ENCODE measurements at regions not wholly inside any gene's neighbourhood (a gene's known extent, or its start where the extent isn't known, plus 50 kb on each side); places are given as distances from the start of the nearest gene placed in this dataset.

DNA sequence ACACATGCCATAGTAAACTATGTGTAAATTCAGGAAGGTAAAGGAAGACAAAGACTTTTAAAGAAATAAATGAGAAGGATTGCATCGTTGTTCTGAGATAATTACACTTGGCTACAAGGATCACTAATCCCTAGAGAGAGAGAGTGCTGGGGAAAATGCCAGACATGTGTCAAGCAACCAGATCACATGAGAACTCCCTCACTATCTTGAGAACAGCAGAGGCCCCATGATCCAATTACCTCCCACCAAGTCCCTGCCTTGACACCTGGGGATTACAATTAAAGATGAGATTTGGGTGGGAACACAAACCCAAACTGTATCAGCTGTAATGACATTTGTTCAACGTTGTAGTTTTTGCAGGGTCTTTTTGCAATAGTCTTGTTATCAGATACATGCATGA, 1600.9 kb upstream of the MIR17HG start:
- TF ChIP-seq, protein P1, sequence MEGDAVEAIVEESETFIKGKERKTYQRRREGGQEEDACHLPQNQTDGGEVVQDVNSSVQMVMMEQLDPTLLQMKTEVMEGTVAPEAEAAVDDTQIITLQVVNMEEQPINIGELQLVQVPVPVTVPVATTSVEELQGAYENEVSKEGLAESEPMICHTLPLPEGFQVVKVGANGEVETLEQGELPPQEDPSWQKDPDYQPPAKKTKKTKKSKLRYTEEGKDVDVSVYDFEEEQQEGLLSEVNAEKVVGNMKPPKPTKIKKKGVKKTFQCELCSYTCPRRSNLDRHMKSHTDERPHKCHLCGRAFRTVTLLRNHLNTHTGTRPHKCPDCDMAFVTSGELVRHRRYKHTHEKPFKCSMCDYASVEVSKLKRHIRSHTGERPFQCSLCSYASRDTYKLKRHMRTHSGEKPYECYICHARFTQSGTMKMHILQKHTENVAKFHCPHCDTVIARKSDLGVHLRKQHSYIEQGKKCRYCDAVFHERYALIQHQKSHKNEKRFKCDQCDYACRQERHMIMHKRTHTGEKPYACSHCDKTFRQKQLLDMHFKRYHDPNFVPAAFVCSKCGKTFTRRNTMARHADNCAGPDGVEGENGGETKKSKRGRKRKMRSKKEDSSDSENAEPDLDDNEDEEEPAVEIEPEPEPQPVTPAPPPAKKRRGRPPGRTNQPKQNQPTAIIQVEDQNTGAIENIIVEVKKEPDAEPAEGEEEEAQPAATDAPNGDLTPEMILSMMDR (IDR thresholded peaks at IDR 0.05; ENCODE audit: low read depth, low read length), result no peak
- DNase-seq (ENCODE audit: low read depth, low spot score), result no peak
- in situ Hi-C loops (cut with HindIII; ENCODE audit: low sequenced_read_pairs), result no loop called here
- no peak overlapping the region for H3K4me3 ChIP-seq (ENCODE audit: low read depth, low read length)

DNA sequence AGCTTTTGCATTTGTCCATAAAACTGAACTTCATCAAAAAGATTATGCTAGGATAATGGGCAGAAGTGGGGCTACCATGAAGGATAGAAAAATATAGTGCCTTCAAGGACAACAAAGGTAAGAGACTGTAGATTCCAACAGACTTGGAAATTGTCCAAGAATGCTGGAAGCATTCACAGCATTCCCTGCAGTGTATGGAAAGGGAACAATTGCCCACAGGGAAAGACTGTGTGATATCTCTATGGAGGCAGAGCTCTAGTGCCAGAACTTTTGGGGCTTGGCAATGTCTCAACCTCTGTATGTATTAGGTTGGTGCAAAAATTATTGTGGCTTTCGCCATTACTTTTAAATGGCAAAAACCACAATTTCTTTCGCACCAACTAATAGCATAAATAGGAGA, 1598.8 kb upstream of the MIR17HG start:
- TF ChIP-seq, protein P1 (IDR thresholded peaks at IDR 0.05; ENCODE audit: low read depth, low read length), result no peak
- DNase-seq (ENCODE audit: low read depth, low spot score), result peak; percentile 3
- no peak overlapping the region for H3K4me3 ChIP-seq (ENCODE audit: low read depth, low read length)
- in situ Hi-C loops (cut with HindIII; ENCODE audit: low sequenced_read_pairs), result no loop called here

- DNase-seq (ENCODE audit: low read depth, low spot score), result peak; percentile 12
- TF ChIP-seq, protein P1 (IDR thresholded peaks at IDR 0.05; ENCODE audit: low read depth, low read length), result no peak
- H3K4me3 ChIP-seq (ENCODE audit: low read depth, low read length), result no peak overlapping the region
- in situ Hi-C loops (cut with HindIII; ENCODE audit: low sequenced_read_pairs), result no loop called here
These were observed 1597.6 kb upstream of the MIR17HG start for GRCh38 chr13:89749888-89750287.

DNA sequence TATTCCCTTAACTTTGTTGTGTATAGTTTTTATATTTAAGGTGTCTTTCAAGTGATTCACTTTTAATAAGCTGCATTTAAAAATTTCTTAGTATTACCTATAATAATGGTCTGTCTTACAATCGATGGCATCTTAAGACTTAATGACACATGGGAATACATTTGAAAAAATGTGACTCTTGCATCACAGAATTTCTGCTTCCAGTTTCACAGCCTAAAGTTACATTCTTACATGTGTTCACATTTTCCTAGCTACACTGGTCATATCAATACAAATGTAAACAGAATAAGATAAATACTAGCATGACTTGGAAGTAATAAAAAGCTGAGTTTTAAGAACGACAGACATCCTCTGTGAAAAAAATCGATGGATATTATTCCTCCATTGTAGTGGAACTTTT, 1597.1 kb upstream of the MIR17HG start:
- TF ChIP-seq, protein P1 (IDR thresholded peaks at IDR 0.05; ENCODE audit: low read depth, low read length), result no peak
- no peak for DNase-seq (ENCODE audit: low read depth, low spot score)
- in situ Hi-C loops (cut with HindIII; ENCODE audit: low sequenced_read_pairs), result no loop called here
- no peak overlapping the region for H3K4me3 ChIP-seq (ENCODE audit: low read depth, low read length)

DNA sequence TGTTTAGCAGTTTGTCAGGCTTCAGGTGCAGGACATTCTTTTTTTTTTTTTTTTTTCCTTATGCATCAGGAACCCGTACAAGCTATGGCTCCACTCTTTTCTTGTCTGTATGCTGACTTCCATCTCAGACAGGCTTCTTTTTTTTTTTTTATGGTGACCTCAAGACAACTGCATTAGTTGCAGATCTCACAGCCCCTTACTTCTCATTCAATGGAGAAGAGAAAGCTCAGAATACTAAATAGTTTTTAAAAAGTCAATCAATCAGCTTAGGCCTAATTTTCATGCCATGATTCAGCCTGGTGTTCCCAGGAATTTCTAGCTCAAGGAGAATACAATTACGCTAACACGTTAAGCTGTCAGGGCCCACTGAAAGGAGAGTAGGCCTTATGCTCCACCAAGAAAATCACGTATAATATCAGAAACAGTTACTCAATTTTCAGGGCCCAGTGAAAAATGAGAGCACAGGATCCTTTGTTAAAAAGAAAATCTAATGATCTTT, 1596.0 kb upstream of the MIR17HG start:
- no peak for DNase-seq (ENCODE audit: low read depth, low spot score)
- no peak overlapping the region for H3K4me3 ChIP-seq (ENCODE audit: low read depth, low read length)
- TF ChIP-seq, protein P1 (IDR thresholded peaks at IDR 0.05; ENCODE audit: low read depth, low read length), result no peak
- in situ Hi-C loops (cut with HindIII; ENCODE audit: low sequenced_read_pairs), result no loop called here

DNA sequence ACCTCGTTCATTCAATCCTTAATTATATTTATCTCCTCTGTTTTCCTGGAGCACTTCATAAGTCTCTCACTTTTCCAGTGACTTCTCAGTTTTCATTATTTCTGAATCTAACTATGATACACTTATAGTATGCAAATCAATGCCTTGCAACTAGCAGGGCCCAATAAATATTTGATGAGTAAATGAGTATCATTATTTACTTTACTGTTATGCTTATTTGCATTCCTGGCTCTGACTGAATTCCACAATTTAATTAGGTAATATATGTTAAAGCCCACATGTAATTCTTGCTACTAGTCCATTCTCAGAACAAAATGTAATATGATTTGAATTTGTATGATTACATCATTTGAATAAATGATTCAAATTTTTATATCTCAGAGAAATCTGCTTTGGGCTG, 1595.1 kb upstream of the MIR17HG start:
- TF ChIP-seq, protein P1 (IDR thresholded peaks at IDR 0.05; ENCODE audit: low read depth, low read length), result no peak
- H3K4me3 ChIP-seq (ENCODE audit: low read depth, low read length), result no peak overlapping the region
- in situ Hi-C loops (cut with HindIII; ENCODE audit: low sequenced_read_pairs), result no loop called here
- DNase-seq (ENCODE audit: low read depth, low spot score), result no peak

Data from astrocyte of the spinal cord (primary cell).